ENCODE measurements at regions not wholly inside any gene's neighbourhood (a gene's known extent, or its start where the extent isn't known, plus 50 kb on each side); places are given as distances from the start of the nearest gene placed in this dataset.
"Not testable (repeated sequence)": the region's sequence is repeated elsewhere in the genome, so short reads cannot be mapped to it uniquely, and the experiment has no call there.

DNA sequence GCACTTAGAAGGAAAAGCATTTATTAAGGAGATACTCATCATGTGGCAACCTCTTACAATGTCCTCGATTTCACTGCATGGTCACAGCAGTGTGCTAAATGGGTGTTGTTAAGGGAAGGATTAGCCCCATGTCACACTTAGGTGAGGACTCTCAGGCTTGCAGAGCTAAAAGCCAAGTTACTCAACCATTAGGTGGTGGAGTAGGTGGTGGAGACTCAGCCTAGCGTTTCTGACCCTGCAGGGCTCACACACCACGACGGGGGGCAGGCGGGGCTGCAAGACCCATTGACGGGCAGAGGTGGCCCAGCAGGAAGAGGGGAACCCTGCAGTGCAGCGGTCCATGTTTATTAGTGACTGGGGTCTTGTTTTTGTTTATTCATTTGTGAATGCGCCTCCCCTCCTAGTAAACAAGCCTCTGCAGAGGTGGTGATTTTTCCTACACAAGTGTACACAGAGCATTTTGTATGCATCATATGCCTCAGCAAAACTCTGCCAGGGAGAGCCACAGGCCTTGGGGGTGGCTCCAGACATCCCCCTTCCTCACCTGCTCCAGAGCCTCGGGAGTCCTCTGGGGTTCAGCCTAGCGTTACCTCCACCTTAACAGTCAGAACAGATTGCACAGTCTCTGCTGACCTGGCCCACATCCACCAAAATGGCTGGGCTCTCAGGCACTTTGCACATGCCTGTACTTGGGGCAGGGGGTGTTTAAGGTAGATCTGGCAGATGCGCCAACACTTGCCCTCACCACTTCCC lies 216.7 kb downstream of the C16orf95 start:
- DNase-seq (ENCODE audit: low read depth) = no peak

DNA sequence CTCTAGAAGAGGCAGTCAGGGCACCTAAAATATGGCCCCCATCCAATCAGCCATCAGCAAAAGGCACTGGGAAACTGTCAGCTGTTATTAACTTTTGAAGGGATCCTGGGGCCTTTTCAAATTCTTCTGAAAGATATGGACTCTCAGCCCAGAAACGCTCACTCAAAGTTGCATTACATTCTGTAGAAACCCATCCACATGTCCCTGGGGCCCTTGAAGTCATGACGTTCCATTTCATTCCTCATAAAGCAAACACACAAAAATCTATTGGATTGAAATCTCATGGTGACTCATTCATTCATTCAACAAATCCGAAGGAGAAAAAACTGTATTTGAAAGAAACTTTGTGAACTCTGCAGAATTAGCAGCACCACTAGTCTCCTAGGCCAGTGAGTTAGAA lies 215.3 kb downstream of the C16orf95 start:
- DNase-seq (ENCODE audit: low read depth) = no peak

DNA sequence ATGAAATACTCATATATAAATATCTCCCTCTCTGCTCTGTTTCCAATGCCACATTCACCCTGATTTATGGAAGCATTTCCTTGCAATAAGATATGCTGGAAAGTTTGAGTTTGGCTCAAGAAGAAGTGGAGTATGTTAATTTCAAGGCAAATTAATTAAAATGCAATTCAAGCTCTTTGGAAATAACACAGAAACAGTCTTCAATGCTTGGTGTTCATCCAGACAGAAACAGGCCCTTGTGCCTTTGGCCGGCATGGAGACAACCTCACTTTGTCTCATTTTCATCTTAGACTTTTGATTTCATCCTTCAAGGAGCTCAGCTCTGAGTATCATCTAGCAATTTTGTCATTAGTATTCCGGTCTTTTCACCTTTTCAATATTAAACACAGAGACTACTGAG lies 210.0 kb downstream of the C16orf95 start:
- no peak for DNase-seq (ENCODE audit: low read depth)

DNA sequence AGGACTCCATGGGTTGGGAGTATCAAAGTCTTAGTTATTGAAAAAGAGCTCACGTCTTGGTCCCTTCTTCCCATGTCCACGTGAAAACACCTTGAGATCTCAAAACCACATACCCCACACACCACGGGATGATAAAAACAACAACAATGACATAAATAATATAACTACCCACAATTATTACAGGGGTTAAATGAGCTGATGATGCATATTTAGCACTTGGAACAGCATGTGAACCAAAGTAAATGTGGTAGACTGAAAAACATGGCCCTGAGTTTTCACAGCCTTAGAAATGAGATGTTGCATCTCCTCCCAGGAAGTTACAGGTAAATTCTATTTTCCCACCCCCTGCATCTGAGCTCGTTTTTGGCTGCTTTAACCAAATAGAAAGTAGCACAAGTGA lies 208.9 kb downstream of the C16orf95 start:
- DNase-seq (ENCODE audit: low read depth) = no peak

DNA sequence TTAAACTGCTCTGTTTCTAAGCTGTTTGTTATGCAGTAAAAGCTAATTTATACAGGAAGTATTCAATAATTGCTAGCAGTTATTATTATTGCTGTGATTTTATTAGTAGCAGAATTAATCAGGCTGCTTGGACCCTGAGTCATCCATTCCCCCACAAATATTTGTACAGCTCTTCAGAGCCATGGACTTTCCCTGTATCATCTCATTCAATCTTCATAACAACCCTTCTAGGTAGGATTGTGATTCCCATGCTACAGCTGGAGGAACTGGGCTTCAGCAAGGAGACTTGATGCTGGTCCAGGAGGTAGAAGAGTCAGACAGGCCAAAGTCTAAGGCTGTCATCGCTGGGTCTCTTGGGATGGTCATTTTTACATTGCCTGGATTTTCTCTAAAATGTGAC lies 208.3 kb downstream of the C16orf95 start:
- no peak for DNase-seq (ENCODE audit: low read depth)

DNA sequence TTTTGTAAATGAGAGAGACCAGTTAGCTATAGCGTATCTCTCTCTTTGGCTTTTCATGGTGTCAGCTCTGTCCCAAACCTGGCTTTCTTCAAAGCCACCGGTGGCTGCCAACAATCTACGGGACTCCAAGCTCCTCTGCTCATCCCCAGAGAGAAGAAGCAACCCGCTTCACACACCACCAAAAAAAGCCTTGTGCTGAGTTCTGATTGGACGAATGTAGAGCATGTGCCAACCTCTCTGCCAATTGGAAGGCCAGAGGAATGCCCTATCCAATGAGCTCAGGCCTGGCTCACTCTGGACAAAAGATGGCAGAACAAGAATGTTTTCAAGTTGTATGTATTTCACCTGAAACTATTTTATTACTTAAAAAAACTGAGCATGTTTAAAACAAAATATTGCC lies 202.4 kb downstream of the C16orf95 start:
- no peak for DNase-seq (ENCODE audit: low read depth)

DNA sequence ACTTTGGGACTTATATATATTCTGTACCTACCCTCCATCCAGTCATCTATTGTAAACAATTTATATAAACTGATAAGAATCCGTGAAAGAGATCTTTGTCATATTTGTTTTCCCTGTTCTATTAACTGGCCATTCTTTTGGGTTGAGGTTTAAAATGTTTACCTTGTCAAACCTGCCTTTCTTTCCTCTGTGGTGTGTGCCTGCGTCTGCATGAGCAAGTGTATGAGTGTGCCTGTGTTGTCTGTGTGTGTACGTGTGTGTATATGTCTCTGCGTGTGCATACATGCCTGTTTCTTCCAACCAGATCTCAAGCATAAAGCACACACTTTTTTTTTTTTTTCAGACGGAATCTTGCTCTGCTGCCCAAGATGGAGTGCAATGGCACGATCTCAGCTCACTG lies 201.5 kb downstream of the C16orf95 start:
- DNase-seq (ENCODE audit: low read depth) = no peak

DNA sequence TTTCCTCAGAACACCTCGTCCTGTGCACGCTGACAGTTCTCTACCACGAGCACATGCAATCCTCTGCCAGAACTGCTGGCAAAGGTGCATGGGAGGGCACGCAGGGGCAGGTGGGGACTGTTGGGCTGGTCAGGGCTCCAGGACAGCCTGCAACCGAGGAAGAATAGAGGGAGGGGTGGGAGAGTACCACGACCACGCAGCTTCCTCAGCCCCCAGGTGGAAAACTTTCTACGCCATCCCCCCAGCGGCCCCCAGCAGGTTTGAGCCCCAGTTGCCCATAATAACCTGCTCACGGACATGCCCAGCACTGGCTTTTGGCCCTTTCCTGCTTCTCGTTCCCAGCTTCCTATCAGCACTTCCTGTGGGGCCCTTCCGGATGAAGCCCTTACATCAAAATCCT lies 199.3 kb downstream of the C16orf95 start:
- DNase-seq (ENCODE audit: low read depth) = no peak

DNA sequence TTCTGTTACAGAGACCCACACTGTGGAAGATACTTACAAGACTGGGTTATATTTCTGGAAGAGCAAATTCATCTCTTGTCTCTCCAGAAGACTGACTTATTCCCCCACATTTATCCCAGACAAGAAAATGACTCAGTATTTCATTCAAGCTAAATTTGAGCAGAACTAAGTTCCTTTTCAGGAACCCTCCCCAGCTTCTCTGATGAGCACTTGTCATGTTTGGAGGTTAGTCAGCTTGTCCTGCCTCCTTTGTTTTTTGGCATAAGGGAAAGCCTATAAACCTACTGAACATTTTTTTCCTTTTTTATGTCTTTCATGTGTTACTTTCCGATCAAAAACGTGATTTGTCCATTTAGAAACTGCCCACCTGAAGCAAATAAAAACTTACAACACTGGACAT lies 198.0 kb downstream of the C16orf95 start:
- DNase-seq (ENCODE audit: low read depth) = no peak

DNA sequence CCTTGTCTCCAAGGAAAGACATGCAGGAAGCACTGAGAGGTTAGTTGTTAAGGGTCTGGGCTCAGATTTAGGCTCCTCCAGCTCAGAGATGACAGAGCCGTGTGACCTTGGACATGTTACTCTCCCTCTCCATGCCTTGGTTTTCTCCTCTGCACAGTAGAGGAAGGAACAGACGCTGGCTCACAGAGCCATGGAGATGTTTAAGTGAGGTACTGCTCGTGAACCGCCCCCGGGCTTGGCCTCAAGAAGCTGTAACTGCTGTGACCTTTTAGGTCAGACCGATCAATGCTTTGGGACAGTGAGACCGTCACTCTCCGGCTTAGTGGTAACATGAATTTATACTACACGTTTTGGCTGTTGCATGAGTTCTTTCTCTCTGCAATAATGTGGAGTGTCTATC lies 197.4 kb downstream of the C16orf95 start:
- DNase-seq (ENCODE audit: low read depth) = no peak

DNA sequence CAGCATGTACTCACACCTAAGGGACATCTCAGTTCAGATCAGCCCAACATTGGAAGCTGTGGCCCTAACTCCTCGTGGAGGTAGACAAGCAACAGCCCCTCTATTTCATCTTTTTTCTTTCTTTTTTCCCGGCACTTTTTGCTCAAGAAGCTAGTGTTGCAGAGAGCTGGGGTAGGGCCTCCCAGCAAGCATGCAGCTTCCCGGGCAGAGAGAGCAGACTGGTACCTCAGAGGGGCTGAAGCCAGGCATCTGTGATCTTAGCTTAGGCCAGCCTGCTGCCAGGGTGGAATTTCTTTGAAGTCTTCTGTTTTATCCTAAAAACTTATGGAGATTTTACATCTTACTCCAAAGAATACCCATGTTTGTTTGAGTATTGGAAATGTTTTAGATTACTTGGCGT lies 195.4 kb downstream of the C16orf95 start:
- no peak for DNase-seq (ENCODE audit: low read depth)

DNA sequence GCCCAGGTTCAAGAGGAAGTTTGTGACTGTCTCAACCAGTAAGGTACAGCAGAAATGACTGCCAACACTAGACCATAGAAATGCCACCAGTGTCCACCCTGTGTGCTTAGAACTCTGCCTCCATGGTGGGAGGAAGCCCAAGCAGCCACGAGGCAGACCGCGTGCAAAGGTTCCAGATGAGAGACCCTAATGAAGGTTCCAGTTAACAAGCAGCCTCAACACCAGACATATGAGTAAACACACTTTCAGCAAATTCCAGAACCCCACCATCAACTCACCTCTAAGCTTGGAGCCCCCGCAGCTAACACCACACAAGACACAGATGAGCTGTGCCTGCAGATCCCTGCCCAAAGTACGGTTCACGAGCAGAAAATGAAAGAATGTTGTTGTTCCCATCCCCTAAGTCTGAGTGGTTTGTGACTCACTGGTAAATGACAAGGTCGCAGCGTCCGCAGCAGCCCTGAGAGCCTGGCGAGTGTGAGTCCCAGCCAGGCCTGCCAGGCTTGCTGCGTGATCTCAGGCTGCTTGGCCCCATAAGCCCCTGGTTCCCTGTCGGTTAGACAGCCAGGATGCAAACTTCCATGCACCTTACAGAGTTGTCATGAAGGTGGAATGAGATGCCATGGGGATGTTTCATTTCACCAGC lies 193.7 kb downstream of the C16orf95 start:
- no peak for DNase-seq (ENCODE audit: low read depth)

DNA sequence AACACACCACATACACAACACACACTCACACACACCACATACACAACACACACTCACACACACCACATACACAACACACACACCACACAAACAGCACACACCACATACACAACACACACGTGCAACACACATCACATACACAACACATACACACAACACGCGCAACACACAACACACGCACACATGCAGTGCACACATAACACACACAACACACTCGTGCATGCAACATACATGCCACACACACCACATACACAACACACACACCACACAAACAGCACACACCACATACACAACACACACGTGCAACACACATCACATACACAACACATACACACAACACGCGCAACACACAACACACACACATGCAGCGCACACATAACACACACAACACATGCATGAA lies 192.8 kb downstream of the C16orf95 start:
- DNase-seq (ENCODE audit: low read depth) = not testable (repeated sequence)

DNA sequence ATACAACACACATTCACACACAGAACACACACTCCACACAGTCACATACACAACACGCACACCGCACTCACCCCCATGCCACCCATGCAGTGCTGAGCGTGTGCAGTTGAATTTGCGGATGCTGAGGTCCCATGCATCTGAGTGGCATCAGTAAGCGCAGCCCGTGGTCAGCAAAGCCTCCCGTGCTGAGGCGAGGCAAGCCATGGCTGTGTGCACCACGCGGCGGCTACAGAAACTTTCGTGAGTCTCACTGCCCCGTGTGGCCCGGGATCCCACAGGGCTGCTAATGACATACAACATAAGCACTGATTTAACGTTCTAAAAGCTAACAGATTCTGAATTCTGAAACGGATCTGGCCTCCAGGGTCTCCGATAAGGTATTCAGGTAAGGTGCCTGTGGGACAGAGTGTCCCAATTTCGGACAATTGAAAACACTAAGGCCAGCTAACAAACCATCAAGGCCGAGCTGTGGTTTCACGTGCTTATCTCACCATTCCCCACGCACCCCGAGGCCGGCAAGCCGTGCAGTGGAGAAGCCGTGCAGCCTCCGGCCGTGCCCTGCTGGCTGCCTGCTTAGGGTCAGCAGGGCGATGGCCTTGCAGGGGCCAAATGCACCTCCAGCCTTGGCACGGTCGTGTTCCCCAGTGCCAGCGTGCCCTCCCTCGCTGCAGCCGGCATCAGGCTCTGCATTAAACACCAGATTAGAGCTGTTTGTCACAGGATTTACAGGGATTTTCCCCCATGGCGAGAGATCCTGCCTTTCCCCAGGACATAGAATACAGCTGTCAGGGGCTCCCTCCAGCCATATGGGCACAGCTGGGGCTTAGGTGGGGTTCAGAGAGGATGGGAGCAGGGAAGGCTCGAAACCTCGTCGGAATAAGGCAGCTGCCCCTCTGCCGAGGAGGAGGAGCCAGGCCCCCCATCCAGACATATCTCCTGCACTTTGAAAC lies 191.7 kb downstream of the C16orf95 start:
- no peak for DNase-seq (ENCODE audit: low read depth)

DNA sequence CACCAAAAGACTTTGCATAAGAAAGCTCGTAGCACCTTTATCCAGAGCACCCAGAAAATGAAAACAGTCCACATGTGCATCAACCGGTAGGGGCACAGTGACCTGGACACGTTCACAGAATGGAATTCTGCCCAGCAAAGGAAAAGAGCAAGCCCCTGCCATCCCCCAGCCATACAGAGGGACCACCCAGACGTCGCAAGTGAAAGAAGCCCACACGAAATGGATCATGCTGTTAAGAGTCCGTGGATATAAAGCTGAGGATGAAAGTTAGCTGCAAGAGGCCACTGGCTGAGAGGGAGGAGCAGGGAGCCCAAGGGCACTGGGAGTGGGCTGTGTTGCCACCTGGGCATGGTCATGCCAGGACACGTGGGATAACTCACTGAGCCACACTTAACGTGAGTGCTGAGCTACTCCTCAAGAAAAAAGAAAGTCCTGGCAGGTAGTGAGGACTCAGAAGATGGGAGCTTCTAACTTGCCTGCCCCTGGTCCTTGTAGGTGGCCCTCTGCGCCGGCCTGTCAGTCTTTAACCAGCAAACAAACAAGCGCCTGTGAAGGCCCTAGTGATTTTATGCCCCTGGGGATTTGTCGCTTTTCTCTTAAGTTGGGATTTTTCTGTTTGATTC lies 190.7 kb downstream of the C16orf95 start:
- DNase-seq (ENCODE audit: low read depth) = no peak

DNA sequence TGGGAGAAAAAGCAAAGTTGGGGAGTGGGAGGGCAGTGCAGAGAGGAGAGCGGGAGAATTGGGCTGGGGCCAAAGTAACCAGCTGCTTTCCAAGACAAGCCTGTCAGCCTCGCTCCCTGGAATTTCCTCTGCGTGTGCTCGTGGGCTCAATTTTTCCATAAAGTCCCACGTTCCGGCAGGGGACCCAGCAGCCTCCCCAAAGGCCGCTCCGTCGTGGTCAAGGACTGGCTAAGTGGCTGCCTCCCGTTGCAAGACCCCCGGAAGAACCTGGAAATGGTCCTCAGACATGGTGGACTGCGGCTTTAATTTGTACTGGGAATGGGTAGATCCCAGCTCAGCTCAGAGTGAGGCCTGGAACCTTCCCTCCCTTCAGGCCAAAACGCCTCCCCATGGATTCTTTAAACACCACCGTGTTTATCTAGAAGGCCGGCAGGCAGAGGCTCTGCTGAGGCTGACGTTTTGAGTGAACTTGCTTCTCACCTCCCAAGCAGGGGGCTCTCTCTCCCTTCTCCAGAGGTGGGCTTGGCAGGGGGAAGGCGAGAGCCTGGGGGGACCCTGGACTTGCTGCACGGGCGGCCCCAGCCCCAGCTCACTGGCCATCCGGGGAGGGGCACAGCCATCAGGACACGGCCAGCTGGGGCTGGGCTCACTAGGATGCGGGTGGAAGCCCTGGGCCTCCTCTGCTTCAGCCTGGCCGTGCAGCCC lies 190.0 kb downstream of the C16orf95 start:
- no peak for DNase-seq (ENCODE audit: low read depth)

DNA sequence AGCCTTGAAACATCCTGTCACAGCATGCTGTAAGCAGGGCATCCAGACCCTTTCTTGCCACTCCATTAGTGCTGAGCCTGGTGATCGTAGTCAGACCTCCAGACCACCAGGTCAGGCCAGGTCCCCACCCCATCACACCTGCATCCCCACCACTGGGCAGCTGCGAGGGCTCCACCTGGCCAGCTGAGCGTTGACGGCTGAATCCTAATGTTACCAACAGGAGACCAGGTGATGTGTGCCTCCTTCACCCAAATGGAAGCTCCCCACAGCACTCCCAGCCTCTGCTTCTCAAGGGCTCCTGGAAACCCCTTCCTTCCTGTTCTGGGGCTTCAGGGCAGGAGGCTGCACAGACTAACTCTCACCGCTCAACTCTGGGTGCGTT lies 189.4 kb downstream of the C16orf95 start:
- DNase-seq (ENCODE audit: low read depth) = no peak

DNA sequence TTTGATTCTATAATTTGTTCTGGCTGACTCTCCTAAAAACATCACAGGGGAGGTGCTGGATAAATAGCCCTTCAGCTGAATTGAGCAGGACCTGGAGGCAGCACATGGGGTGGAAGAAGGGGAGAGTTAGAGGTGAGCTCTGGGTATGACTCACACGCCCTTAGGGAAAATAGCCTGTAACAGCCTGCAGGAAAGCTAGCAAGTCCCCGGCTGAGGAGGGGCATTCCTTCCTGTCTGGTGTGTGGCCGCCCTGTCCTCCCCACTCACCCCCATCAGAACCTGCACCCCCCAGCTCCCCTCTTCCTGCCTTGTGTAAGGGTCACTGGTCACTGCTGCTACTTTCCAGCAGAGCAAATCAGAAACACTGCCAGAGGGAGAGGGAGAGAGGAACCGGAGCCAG lies 187.4 kb downstream of the C16orf95 start:
- DNase-seq (ENCODE audit: low read depth) = no peak

DNA sequence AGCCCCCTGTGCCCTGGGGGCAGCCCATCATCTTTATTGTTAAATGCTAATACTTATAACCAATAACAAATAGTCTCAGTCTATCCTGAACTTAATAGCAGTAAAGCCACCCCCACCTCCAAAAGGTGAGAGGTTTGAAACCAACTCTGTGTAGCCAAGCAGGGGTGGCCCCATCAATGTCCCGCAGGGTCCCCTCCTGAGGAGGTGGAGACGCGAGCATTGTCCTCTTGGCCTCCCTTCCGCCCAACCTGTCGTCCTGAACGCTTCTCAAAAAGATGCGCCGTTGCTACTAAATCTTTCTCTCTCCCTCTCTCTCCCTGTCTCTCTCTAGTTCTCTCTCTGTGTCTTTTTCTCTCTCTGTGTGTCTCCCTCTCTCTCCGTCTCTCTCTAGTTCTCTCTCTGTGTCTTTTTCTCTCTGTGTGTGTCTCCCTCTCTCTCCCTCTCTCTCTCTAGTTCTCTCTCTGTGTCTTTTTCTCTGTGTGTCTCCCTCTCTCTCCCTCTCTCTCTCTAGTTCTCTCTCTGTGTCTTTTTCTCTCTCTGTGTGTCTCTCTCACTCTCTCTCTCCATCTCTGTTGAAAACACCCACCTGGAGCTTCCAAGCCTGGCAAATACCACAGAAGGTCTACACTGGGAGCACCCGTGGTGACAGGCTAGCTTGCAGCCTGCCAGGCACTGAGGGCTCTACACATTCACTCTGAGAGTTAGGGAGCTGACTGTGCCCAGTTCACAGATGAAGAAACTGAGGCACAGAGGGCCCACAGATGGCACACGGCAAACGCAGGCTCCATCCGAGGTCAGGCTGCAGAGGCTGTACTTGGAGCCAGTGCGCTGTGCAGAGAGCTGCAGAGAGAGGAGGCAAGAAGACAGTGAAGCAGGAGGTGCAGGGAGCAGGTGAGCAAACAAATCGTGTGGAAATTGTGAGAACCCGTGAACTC lies 185.9 kb downstream of the C16orf95 start:
- no peak for DNase-seq (ENCODE audit: low read depth)

DNA sequence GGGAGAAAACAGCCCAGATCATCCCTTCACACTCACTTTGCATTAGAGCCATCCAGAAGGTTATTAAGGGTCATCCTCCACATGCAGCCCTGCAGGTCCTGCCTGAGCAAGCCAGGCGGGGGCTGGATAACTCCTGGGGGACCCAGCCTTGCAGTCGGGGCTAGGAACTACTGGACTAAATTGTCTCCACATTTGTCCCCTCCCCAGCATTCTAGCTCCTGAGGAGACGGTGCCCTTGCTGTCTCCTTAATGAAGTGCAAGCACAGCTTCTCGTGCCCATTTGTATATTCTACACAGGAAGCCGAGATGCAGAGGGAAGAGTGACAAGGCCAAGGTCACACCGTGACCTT lies 185.2 kb downstream of the C16orf95 start:
- no peak for DNase-seq (ENCODE audit: low read depth)
